ENCODE measurements at regions not wholly inside any gene's neighbourhood (a gene's known extent, or its start where the extent isn't known, plus 50 kb on each side); places are given as distances from the start of the nearest gene placed in this dataset.
A peak's percentile ranks its signal among the peaks of the same experiment; 100 is the strongest.

DNA sequence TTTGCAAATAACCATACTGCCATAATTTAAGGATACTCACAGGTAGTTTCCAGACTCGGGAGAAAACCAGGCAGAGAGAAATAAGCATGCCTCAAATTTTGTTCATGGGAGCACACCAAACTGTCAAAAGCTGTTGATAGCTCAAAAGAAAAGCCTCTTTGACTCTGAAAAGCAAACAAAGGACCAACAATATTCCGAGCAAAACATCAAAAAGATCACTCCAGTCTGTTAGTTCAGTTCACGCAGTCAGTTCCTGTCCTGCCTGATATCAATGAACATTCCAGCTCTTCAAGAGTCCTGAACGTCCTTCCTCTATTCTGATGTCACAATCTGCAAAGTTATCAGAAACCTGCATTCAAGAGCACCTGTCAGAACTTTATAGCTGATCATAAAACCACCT, 78.7 kb downstream of the RRM2 start:
- TF ChIP-seq, protein P1, sequence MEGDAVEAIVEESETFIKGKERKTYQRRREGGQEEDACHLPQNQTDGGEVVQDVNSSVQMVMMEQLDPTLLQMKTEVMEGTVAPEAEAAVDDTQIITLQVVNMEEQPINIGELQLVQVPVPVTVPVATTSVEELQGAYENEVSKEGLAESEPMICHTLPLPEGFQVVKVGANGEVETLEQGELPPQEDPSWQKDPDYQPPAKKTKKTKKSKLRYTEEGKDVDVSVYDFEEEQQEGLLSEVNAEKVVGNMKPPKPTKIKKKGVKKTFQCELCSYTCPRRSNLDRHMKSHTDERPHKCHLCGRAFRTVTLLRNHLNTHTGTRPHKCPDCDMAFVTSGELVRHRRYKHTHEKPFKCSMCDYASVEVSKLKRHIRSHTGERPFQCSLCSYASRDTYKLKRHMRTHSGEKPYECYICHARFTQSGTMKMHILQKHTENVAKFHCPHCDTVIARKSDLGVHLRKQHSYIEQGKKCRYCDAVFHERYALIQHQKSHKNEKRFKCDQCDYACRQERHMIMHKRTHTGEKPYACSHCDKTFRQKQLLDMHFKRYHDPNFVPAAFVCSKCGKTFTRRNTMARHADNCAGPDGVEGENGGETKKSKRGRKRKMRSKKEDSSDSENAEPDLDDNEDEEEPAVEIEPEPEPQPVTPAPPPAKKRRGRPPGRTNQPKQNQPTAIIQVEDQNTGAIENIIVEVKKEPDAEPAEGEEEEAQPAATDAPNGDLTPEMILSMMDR (IDR thresholded peaks at IDR 0.05; ENCODE audit: insufficient read depth, low read depth, low read length, missing control alignments) = no peak

DNA sequence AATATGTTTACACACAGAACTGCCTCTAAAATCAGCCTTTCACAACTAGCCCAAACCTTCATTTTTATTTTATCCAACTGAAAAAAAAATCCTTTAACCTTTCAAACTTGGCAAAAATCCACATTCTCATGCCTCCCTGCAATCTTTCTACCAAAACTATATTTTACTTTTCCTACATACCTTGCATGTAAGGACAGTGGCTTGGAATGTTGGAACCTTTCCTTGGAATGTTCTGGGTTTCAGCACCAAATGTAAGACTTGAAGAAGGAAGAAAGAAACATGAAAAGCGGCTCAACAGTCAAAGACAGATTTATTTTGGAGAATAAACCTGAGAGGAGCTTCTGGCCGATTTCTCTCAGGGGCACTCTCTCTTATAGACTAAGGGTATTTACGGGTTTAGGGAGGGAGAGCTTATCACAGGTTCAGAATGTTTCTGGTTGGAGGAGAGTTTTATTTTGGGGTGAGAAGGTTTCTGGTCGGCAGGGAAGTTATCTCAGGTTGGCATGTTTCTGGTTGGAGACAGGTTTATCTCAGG, 79.7 kb downstream of the RRM2 start:
- no peak overlapping the region for H3K4me3 ChIP-seq (ENCODE audit: low read length)
- DNase-seq (ENCODE audit: low read depth) = peak; percentile 18
- TF ChIP-seq, protein P1 (IDR thresholded peaks at IDR 0.05; ENCODE audit: insufficient read depth, low read depth, low read length, missing control alignments) = no peak

More for the DNA sequence above, 78.7 kb downstream of the RRM2 start:
- no peak overlapping the region for H3K4me3 ChIP-seq (ENCODE audit: low read length)
- DNase-seq (ENCODE audit: low read depth) = no peak

DNA sequence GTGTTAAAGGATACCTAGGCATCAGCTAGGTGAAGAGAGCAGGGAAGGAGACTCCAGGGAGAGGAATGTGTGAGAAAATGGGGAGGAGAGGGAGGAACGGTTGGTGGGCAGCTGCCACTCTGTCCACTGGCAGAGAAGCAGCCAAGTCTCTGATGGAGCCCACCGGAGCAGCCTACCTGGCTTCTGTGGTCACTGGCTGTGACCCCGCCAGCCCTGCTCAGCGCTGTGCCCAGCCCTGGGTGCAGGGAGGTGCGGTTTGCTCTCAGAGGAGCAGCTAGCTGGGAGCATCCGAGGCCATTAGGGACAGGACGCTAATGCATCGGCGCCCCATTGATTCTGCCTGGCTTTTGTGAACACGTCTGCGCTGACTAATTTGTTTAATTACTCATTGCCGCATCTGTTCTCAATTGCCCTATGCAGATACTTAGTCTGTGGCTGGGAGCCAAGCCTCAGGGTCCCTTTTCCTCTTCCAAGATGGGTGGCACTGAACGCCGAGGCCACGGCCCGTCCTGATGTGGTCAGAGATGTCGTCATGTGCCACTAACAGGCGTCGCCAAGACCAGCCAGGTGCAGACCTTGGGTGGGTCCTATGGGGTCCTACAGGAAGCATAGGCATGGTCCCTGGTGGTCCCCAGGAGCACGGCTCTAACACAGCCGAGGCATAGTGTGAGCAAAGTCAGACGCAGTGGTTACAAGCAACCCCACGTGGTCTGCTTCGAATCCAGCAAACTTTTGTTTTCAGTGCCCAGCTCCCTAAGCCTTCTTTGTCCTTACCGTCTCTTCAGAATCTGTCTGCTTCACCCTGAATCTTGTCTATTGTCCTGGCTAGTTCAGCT, 82.0 kb downstream of the RRM2 start:
- H3K4me3 ChIP-seq (ENCODE audit: low read length) = no peak overlapping the region
- DNase-seq (ENCODE audit: low read depth) = no peak
- TF ChIP-seq, protein P1 (IDR thresholded peaks at IDR 0.05; ENCODE audit: insufficient read depth, low read depth, low read length, missing control alignments) = no peak

DNA sequence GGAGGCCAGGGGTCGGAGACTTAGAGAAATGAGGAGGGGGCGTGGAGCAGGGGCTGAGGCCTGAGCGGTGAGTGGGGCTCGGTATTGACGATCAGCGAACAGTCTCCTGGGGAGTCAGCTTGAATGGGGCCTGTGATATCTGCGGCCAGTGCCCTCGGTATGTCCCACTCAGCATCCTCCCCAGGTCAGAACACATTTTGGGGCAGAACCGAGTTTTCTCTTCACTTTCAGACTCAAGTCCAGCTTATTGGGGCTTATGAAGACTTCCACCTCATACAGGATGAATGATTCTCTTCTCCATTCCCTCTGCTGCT, 82.6 kb downstream of the RRM2 start:
- no peak overlapping the region for H3K4me3 ChIP-seq (ENCODE audit: low read length)
- DNase-seq (ENCODE audit: low read depth) = no peak
- TF ChIP-seq, protein P1 (IDR thresholded peaks at IDR 0.05; ENCODE audit: insufficient read depth, low read depth, low read length, missing control alignments) = no peak

DNA sequence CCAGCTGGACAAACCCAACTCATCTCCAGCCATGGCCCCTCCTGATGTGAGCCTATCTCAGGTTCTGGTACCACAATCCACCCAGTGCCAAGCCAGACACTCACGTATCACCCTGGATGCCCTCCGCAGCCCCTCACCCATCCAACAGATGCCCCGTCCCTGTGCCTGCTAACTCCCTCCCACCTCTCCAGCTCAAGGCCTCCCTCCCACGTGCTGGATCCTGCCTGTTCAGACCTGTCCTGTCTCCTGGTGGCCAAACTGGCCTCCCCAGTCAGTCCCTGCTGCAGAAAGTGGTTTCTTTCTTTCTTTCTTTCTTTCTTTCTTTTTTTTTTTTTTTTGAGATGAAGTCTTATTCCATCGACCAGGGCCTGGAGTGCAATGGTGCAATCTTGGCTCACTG, 86.2 kb downstream of the RRM2 start:
- peak; percentile 46 for DNase-seq (ENCODE audit: low read depth)
- no peak overlapping the region for H3K4me3 ChIP-seq (ENCODE audit: low read length)
- TF ChIP-seq, protein P1 (IDR thresholded peaks at IDR 0.05; ENCODE audit: insufficient read depth, low read depth, low read length, missing control alignments) = peak; percentile 17

DNA sequence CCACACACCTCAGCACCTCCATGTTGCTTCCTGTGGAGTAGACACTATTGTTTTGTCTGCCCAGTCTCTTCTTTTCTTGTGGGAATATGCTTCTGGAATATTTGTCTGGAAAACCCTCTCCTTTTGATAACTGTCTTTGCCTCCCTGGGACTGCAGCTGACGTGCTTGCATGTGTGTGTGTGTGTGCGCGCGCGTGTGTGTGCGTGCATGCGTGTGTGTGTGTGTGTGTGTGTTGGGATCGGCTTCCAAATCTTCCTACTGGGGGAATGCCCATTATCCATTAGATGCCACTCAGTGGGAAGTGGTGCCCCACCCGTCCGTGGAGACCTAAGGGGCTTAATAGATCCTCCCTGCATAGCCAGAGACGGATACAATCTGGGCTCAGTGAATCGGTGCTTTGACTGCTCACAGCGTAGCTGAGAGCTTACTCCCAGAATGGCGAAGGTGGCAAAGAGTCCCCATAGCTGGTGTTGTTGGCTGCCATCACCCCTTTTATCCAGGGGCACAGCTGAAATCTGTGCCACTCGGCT, 86.9 kb downstream of the RRM2 start:
- TF ChIP-seq, protein P1 (IDR thresholded peaks at IDR 0.05; ENCODE audit: insufficient read depth, low read depth, low read length, missing control alignments) = no peak
- DNase-seq (ENCODE audit: low read depth) = no peak
- H3K4me3 ChIP-seq (ENCODE audit: low read length) = no peak overlapping the region

Data from epithelial cell of esophagus (primary cell).